Activated CD8-positive, alpha-beta memory T cell treated with anti-CD3 and anti-CD28 coated beads, Interleukin-2, amount 10 ng/mL, durations not matched to agents 7 days and 5 days (primary cell): ENCODE measurements at regions not wholly inside any gene's neighbourhood (a gene's known extent, or its start where the extent isn't known, plus 50 kb on each side); places are given as distances from the start of the nearest gene placed in this dataset.

ENCODE experiments used
- ATAC-seq: fragments of 150-1000 bp; cut with Tn5 transposase; one replicate; pipeline ENCODE4 v1.10.0; 2021; ENCODE audit warnings: moderate library complexity
- CTCF ChIA-PET: fragments of 350-600 bp; sonication (Branson Sonifier 250); formaldehyde crosslinking; loops from one replicate; lab custom pipeline; 2021; ENCODE audit warnings: antibody characterized with exemption; lab: Charles Lee
- DNase-seq: peaks from one replicate; pipeline ENCODE4 v3.0.0-alpha.2; 2020
- H3K27ac Mint-ChIP-seq: one replicate; pipeline ENCODE4 v1.8.0; 2021; ENCODE audit warnings: mild to moderate bottlenecking, mixed read lengths
- H3K27me3 Mint-ChIP-seq: one replicate; pipeline ENCODE4 v1.8.0; 2021; ENCODE audit warnings: mixed read lengths
- H3K36me3 Mint-ChIP-seq: one replicate; pipeline ENCODE4 v1.8.0; 2021; ENCODE audit warnings: mild to moderate bottlenecking, mixed read lengths
- H3K4me1 Mint-ChIP-seq: one replicate; pipeline ENCODE4 v1.8.0; 2021; ENCODE audit warnings: mixed read lengths
- H3K4me3 Mint-ChIP-seq: one replicate; pipeline ENCODE4 v1.8.0; 2021; ENCODE audit warnings: mild to moderate bottlenecking, moderate library complexity, mixed read lengths
- H3K9me3 Mint-ChIP-seq: one replicate; pipeline ENCODE4 v1.8.0; 2022; ENCODE audit warnings: low read depth, mixed read lengths

DNA sequence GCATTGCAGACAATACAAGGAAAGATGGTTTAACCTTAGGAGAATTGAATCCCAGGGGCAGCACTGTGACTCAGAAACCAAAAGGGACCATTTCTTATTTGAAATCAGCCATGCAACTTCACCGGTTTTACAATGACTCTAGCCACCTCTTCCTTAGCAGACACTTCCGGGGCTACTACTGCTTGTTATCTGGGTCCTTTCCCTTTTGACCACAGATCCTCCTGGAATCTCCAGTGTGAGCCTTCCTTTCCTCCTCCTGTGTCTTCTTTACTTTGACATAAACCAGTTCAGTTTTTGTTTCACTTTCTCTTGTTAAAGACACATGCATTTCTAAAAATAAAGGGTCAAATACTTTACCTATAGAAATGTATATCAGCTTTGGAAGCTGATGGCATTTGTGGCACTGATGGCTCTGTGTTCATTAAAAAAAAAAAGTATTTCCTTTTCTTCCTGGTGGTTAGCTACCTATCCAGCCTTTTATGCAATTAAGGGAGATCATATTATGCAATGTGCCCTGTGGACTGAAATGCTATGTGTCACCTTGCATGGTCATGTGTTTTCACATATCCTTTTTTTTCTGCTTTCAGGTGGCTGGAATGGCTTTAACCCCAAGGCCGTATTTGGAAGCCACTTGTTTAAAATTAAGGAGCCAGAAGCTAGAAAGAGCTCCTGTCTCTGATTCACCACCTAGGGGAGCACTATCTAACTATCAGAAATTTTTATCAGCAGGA, 296.2 kb downstream of the CHL1 start:
- CTCF ChIA-PET: no interaction called here
- DNase-seq (no peak), ATAC-seq (no peak)
- H3K4me1 Mint-ChIP-seq: no peaks in the 10 kb centered on the region
- H3K4me3 Mint-ChIP-seq: no peak overlapping the region
- no peak overlapping the region for H3K27ac Mint-ChIP-seq
- no peaks in the 10 kb centered on the region for H3K27me3 Mint-ChIP-seq
- H3K9me3 Mint-ChIP-seq: peaks cover 7% of the 10 kb centered on the region
- no peaks in the 10 kb centered on the region for H3K36me3 Mint-ChIP-seq

DNA sequence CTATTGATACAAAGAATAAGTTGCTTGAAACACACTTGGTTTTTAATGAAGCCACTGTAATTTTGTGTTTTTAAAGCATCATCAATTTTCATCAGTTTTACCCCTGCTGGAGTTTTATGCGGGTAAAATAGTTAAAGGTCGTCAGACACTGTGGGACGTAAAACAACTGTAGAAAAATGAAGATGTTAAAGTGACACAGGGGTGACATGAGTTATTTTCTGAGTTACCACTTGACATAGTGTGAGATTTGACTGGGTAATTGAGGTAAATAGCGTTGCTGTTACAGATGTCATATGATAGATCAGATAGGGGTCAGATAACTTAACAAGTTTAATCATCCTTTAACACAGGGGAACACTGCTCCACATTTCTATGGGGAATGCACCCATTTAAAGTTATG, 297.6 kb downstream of the CHL1 start:
- ATAC-seq (no peak), DNase-seq (no peak)
- Mint-ChIP-seq H3K9me3 (peaks cover 7% of the 10 kb centered on the region), H3K36me3 (no peaks in the 10 kb centered on the region), H3K27ac (no peak overlapping the region), H3K4me1 (no peaks in the 10 kb centered on the region), H3K4me3 (no peak overlapping the region), H3K27me3 (no peaks in the 10 kb centered on the region)
- CTCF ChIA-PET: no interaction called here

DNA sequence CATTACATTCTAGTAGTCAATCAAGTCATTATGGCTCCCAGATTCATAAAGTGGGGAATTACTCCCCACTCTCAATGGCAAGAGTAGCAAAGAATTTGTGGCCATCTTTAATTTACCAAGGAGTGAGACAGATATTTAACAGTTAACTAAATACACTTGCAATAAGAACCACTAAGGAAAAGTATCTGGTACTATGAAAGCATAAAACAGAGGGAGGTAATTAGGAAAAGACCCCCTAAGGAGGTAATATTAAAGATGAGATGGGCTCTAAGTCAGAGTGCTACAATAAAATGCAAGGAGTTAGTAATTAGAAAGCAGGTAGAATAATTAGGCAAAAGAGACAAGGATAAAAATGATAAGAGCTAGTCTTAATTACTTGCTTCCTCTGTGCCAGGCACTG, 301.9 kb downstream of the CHL1 start:
- no peaks in the 10 kb centered on the region for H3K4me1 Mint-ChIP-seq
- CTCF ChIA-PET: no interaction called here
- H3K9me3 Mint-ChIP-seq: peaks cover 7% of the 10 kb centered on the region
- no peak for DNase-seq
- H3K4me3 Mint-ChIP-seq: no peak overlapping the region
- no peaks in the 10 kb centered on the region for H3K27me3 Mint-ChIP-seq
- no peak for ATAC-seq
- H3K27ac Mint-ChIP-seq: no peak overlapping the region
- H3K36me3 Mint-ChIP-seq: no peaks in the 10 kb centered on the region

DNA sequence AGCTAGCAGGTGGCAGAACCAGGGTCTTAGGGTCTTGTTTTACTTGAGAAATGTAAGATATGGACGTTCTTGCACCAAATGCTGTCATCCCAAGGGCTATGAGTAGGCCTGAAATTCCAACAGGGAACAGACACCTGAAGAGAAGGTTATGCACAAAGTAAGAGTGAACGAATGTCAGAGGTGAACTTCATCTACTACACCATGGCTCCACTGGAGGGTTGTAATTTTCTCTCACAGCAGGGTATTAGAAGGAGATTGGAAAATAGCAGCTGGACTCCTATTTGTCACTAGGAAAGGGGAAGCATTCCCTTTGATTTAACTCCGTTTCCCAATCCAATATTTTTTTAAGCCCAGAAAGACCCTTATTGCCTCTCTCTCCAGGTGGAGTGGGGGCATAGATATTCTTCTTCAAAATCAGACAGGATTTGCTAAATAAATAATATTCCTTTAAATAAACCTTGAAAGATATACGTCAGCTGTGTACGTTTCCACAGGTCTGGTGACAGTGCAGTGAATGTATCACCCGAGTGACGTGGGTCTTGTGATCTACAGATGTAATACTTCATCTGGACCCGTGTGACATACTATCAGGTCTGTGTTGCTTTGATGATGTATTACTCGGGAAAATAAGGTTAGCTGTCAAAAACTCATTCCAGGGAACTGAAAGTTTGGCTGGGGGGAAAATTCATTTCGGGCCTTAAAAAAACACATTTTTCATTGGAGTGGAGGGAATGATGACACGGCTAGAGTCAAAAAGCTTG, 302.6 kb downstream of the CHL1 start:
- Mint-ChIP-seq H3K27ac (no peak overlapping the region), H3K36me3 (no peaks in the 10 kb centered on the region), H3K4me1 (no peaks in the 10 kb centered on the region), H3K4me3 (no peak overlapping the region), H3K9me3 (peaks cover 7% of the 10 kb centered on the region), H3K27me3 (no peaks in the 10 kb centered on the region)
- ATAC-seq (no peak), DNase-seq (no peak)
- CTCF ChIA-PET: no interaction called here

GRCh38 chr3:502486-502885, 305.9 kb downstream of the CHL1 start:
- CTCF ChIA-PET: no interaction called here
- H3K4me3 Mint-ChIP-seq: no peak overlapping the region
- H3K27ac Mint-ChIP-seq: no peak overlapping the region
- H3K9me3 Mint-ChIP-seq: no peaks in the 10 kb centered on the region
- H3K27me3 Mint-ChIP-seq: no peaks in the 10 kb centered on the region
- no peaks in the 10 kb centered on the region for H3K36me3 Mint-ChIP-seq
- no peaks in the 10 kb centered on the region for H3K4me1 Mint-ChIP-seq
- DNase-seq: no peak
- no peak for ATAC-seq

DNA sequence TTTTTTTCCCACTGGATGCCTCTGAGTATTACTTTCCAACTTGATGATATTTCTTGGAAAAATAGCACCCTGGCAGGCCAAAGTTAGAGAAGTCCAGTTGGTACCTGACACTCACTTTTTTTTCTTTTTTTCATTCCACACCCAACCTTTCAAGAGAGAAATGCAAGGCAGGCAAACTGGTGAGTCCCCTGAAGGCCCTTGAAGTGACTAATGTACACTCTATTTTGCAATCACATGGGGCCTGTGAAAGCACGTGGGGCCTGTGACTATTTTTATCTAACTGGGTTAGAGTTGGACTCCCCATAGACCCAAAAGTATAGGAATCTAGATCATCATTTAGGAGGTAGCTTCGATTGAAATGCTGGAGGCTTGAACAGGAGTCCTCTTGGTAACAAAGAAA, 316.7 kb downstream of the CHL1 start:
- H3K27ac Mint-ChIP-seq: no peak overlapping the region
- CTCF ChIA-PET: no interaction called here
- no peaks in the 10 kb centered on the region for H3K9me3 Mint-ChIP-seq
- ATAC-seq (no peak), DNase-seq (no peak)
- H3K27me3 Mint-ChIP-seq: no peaks in the 10 kb centered on the region
- H3K4me3 Mint-ChIP-seq: no peak overlapping the region
- no peaks in the 10 kb centered on the region for H3K4me1 Mint-ChIP-seq
- no peaks in the 10 kb centered on the region for H3K36me3 Mint-ChIP-seq

DNA sequence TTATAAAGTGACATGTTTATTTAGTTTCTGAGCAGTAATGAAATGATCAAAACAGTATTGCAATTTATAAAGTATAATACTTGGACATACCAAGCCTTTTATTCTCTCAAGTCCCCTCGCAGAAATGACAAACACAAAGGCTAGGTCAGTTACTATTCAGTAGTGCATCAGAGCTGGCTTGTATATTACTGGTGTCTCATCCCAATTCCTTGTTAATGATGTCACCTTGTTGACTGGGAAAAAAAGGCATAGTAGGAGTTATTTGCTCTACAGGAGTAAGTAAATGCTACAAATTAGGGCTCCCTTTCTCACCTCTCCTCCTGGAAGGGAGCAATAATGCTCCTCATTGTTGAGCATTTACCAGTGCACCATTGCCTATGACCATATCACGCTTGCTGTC, 317.6 kb downstream of the CHL1 start:
- Mint-ChIP-seq H3K9me3 (no peaks in the 10 kb centered on the region), H3K27me3 (no peaks in the 10 kb centered on the region), H3K4me3 (no peak overlapping the region), H3K27ac (no peak overlapping the region), H3K4me1 (no peaks in the 10 kb centered on the region), H3K36me3 (no peaks in the 10 kb centered on the region)
- DNase-seq: no peak
- ATAC-seq: no peak
- CTCF ChIA-PET: no interaction called here

- Mint-ChIP-seq H3K4me3 (no peak overlapping the region), H3K9me3 (no peaks in the 10 kb centered on the region), H3K36me3 (no peaks in the 10 kb centered on the region), H3K27ac (no peak overlapping the region), H3K4me1 (no peaks in the 10 kb centered on the region), H3K27me3 (no peaks in the 10 kb centered on the region)
- DNase-seq (no peak), ATAC-seq (no peak)
- CTCF ChIA-PET: no interaction called here
These were observed 322.5 kb downstream of the CHL1 start for GRCh38 chr3:519026-519425.

DNA sequence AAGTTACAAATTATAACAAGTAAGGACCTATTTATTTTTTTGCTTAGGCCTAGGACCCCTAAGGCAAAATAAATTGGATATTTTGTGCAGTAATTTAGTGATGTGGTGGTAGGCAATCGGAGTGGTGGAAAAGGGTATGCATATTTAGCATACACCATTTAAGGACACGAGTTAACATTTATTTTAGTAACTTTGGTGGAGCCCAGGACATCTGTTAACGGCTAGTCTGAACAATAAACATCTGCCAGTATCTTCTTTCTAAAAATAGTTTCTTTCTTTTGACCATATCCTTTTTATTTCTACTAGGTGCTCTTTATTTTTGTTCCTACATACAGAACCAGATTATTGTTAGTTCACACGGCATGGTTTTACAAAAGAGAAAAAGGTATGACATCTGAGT, 326.3 kb downstream of the CHL1 start:
- ATAC-seq (no peak), DNase-seq (no peak)
- peaks cover 3% of the 10 kb centered on the region for H3K9me3 Mint-ChIP-seq
- H3K4me1 Mint-ChIP-seq: no peaks in the 10 kb centered on the region
- CTCF ChIA-PET: no interaction called here
- H3K4me3 Mint-ChIP-seq: no peak overlapping the region
- no peaks in the 10 kb centered on the region for H3K27me3 Mint-ChIP-seq
- no peak overlapping the region for H3K27ac Mint-ChIP-seq
- no peaks in the 10 kb centered on the region for H3K36me3 Mint-ChIP-seq

GRCh38 chr3:525415-525814, 328.9 kb downstream of the CHL1 start:
- no peak for ATAC-seq

GRCh38 chr3:535566-536416, 339.2 kb downstream of the CHL1 start:
- CTCF ChIA-PET: no interaction called here
- no peaks in the 10 kb centered on the region for H3K27me3 Mint-ChIP-seq
- H3K9me3 Mint-ChIP-seq: peaks cover 4% of the 10 kb centered on the region
- no peak overlapping the region for H3K4me3 Mint-ChIP-seq
- H3K4me1 Mint-ChIP-seq: no peaks in the 10 kb centered on the region
- DNase-seq: no peak
- ATAC-seq: no peak
- H3K36me3 Mint-ChIP-seq: no peaks in the 10 kb centered on the region
- H3K27ac Mint-ChIP-seq: no peak overlapping the region

More at GRCh38 chr3:525415-525814, 328.9 kb downstream of the CHL1 start:
- Mint-ChIP-seq H3K27me3 (no peaks in the 10 kb centered on the region), H3K27ac (no peak overlapping the region), H3K36me3 (no peaks in the 10 kb centered on the region), H3K9me3 (peaks cover 3% of the 10 kb centered on the region), H3K4me1 (no peaks in the 10 kb centered on the region), H3K4me3 (no peak overlapping the region)
- CTCF ChIA-PET: no interaction called here
- no peak for DNase-seq

- ATAC-seq: no peak
- H3K4me1 Mint-ChIP-seq: no peaks in the 10 kb centered on the region
- DNase-seq: no peak
- peaks cover 7% of the 10 kb centered on the region for H3K9me3 Mint-ChIP-seq
- CTCF ChIA-PET: no interaction called here
- H3K27ac Mint-ChIP-seq: no peak overlapping the region
- H3K36me3 Mint-ChIP-seq: no peaks in the 10 kb centered on the region
- no peak overlapping the region for H3K4me3 Mint-ChIP-seq
- no peaks in the 10 kb centered on the region for H3K27me3 Mint-ChIP-seq
These were observed 339.9 kb downstream of the CHL1 start for GRCh38 chr3:536417-536813.

DNA sequence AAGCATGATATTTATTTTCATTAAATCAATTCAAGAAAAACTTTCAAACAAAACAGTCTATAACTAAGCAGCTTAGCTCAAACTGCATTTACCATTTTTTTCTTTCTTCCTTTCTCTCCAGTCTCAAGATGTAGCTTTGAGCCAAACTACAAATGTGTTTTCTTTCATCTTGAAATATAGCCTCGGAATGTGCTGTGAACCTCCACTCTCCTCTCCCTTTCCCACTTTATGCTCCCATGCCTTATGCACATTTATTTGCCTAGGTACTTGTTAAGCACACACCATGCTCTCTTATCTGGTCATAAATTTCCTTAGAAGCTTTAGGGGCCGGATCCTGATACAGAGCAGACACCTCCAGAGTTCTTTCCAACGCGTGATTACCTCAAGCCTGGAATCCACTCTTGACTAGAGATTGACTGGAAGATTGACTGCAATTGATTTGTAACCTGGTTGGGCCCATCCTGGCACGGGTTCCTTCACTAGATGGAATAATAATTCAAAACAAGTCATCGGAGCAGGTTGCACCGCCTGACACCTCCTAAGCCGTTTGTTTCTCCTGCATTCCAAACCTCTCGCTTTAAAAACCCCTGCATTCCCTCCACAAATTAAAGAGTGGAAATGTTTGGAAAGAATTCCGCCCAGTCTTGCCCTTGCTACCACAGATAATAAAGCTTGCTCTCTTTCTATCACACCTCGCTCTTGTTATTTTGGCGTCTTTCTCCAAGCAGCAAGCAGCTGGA, 344.7 kb downstream of the CHL1 start:
- ATAC-seq (no peak), DNase-seq (no peak)
- Mint-ChIP-seq H3K27me3 (no peaks in the 10 kb centered on the region), H3K4me1 (no peaks in the 10 kb centered on the region), H3K36me3 (no peaks in the 10 kb centered on the region), H3K9me3 (peaks cover 15% of the 10 kb centered on the region), H3K4me3 (no peak overlapping the region), H3K27ac (no peak overlapping the region)
- CTCF ChIA-PET: no interaction called here
